HCT116 (cell line): ENCODE measurements at regions not wholly inside any gene's neighbourhood (a gene's known extent, or its start where the extent isn't known, plus 50 kb on each side); places are given as distances from the start of the nearest gene placed in this dataset.

Experiments used
- ATAC-seq: fragments of 200-7000 bp; cut with Tn5 transposase; 2 replicates; pipeline ENCODE4 v1.9.1; 2020; ENCODE audit warnings: mild to moderate bottlenecking, moderate library complexity
- BruUV-seq: library from RNA; stranded (reverse); fragments of 400-500 nt; replicated peaks from 2 replicates; lab custom pipeline; 2021; lab: Mats Ljungman, UMichigan
- CTCF ChIA-PET: fragments of 300-600 bp; sonication (Branson Sonifier 250); formaldehyde crosslinking; loops from one replicate; lab custom pipeline; 2021; ENCODE audit warnings: antibody characterized with exemption; lab: Charles Lee
- POLR2A ChIA-PET: fragments of 300-600, 350-600 bp; sonication (Branson Sonifier 250); formaldehyde crosslinking; loops from one replicate; lab custom pipeline; 2021; ENCODE audit warnings: antibody characterized with exemption; lab: Charles Lee
- RAD21 ChIA-PET, 2 experiments: fragments of 300-600 bp; sonication (Branson Sonifier 250); formaldehyde crosslinking; loops; one replicate each; lab custom pipeline; 2023; ENCODE audit warnings: low total read pairs in 2 of 2; ENCODE audit not compliant: uncharacterized antibody in 2 of 2, unreplicated experiment in 2 of 2, low non-redundant PET in 1 of 2; lab: Charles Lee
- DNase-seq: peaks from one replicate; pipeline ENCODE4 v3.0.0-alpha.2; 2010; ENCODE audit warnings: low read depth, low spot score
- H2AFZ ChIP-seq: fragments of 200-600 bp; shearing (Covaris generic), sonication (generic); 2 replicates; pipeline ENCODE4 v1.6.1; 2017; ENCODE audit warnings: low read depth, mixed run types, mixed read lengths, antibody characterized with exemption, low read length; ENCODE audit not compliant: poor library complexity, severe bottlenecking
- H3K27ac ChIP-seq: 2 replicates; pipeline ENCODE4 v1.5.1; 2012; ENCODE audit warnings: low read depth, low read length
- H3K27me3 ChIP-seq: fragments of 200-600 bp; sonication (generic); 2 replicates; pipeline ENCODE4 v1.6.1; 2016; ENCODE audit warnings: mixed run types, low read length, mixed read lengths; ENCODE audit not compliant: insufficient read depth
- H3K36me3 ChIP-seq, 2 experiments: fragments of 200-500 bp in 1 of 2; fragments of 200-600 bp in 1 of 2; sonication (Bioruptor generic) in 1 of 2; sonication (generic) in 1 of 2; 2 replicates each; pipeline versions ENCODE4 v1.5.1 to v1.6.1; 2014 to 2016; ENCODE audit warnings: low read length in 2 of 2, inconsistent platforms in 1 of 2, mixed read lengths in 1 of 2, mixed run types in 1 of 2; ENCODE audit not compliant: insufficient read depth in 2 of 2, control insufficient read depth in 1 of 2
- H3K4me1 ChIP-seq, 2 experiments: fragments of 200-600 bp in 1 of 2; sonication (generic) in 1 of 2; 2 replicates each; pipeline versions ENCODE4 v1.5.1 to v1.6.1; 2012 to 2017; ENCODE audit warnings: low read length in 2 of 2, inconsistent platforms in 1 of 2, mild to moderate bottlenecking in 1 of 2, mixed read lengths in 1 of 2, mixed run types in 1 of 2, moderate library complexity in 1 of 2; ENCODE audit not compliant: insufficient read depth in 2 of 2, control insufficient read depth in 1 of 2
- H3K4me2 ChIP-seq: fragments of 200-600 bp; sonication (generic); 2 replicates; pipeline ENCODE4 v1.6.1; 2017; ENCODE audit warnings: mixed run types, low read length, mixed read lengths
- H3K4me3 ChIP-seq, 2 experiments: fragments of 200-600 bp in 1 of 2; sonication (generic) in 1 of 2; replicated peaks in 1 of 2; 2 replicates each; pipeline ENCODE4 v1.5.1; 2011 to 2016; ENCODE audit warnings: low read length in 2 of 2, control low read depth in 1 of 2, low read depth in 1 of 2, mild to moderate bottlenecking in 1 of 2, mixed read lengths in 1 of 2, mixed run types in 1 of 2
- H3K79me2 ChIP-seq: fragments of 200-600 bp; sonication (generic); 2 replicates; pipeline ENCODE4 v1.6.1; 2017; ENCODE audit warnings: mild to moderate bottlenecking, mixed run types, low read length, moderate library complexity, mixed read lengths; ENCODE audit not compliant: insufficient read depth
- H3K9ac ChIP-seq: fragments of 200-600 bp; sonication (generic); 2 replicates; pipeline ENCODE4 v1.6.1; 2016; ENCODE audit warnings: low read length, mixed read lengths
- H3K9me2 ChIP-seq: fragments of 200-600 bp; sonication (generic), shearing (Covaris generic); 2 replicates; pipeline ENCODE4 v1.6.1; 2017; ENCODE audit warnings: mixed run types, mild to moderate bottlenecking, moderate library complexity; ENCODE audit not compliant: insufficient read depth
- H3K9me3 ChIP-seq, 2 experiments: fragments of 200-500 bp in 1 of 2; fragments of 200-600 bp in 1 of 2; sonication (Bioruptor generic) in 1 of 2; sonication (generic) in 1 of 2; 2 replicates each; pipeline ENCODE4 v1.6.1; 2014 to 2017; ENCODE audit warnings: low read length in 2 of 2, mixed read lengths in 2 of 2, inconsistent platforms in 1 of 2, low read depth in 1 of 2, mild to moderate bottlenecking in 1 of 2, mixed run types in 1 of 2, moderate library complexity in 1 of 2; ENCODE audit not compliant: control insufficient read depth in 1 of 2, insufficient read depth in 1 of 2
- H4K20me1 ChIP-seq: fragments of 200-600 bp; sonication (generic), shearing (Covaris generic); 2 replicates; pipeline ENCODE4 v1.6.1; 2017; ENCODE audit warnings: mixed run types, mild to moderate bottlenecking, moderate library complexity; ENCODE audit not compliant: insufficient read depth
- ATF3 ChIP-seq: IDR thresholded peaks from 2 replicates; pipeline ENCODE4 v1.6.1; 2012
- CEBPB ChIP-seq: IDR thresholded peaks from 2 replicates; pipeline ENCODE4 v1.6.1; 2012; ENCODE audit warnings: low read depth
- EGR1 ChIP-seq: IDR thresholded peaks from 2 replicates; pipeline ENCODE4 v1.6.1; 2012; ENCODE audit warnings: low read depth
- MAX ChIP-seq: IDR thresholded peaks from 2 replicates; pipeline ENCODE4 v1.6.1; 2012
- POLR2A ChIP-seq: IDR thresholded peaks from 2 replicates; pipeline ENCODE4 v1.7.0; 2011; ENCODE audit warnings: borderline replicate concordance; ENCODE audit not compliant: insufficient read depth, insufficient read length; ENCODE audit errors: extremely low read depth
- RAD21 ChIP-seq: IDR thresholded peaks from 2 replicates; pipeline ENCODE4 v1.6.1; 2012; ENCODE audit warnings: low read depth, mild to moderate bottlenecking
- YY1 ChIP-seq: IDR thresholded peaks from 2 replicates; pipeline ENCODE4 v1.6.1; 2011; ENCODE audit warnings: low read length, low read depth, moderate library complexity, mild to moderate bottlenecking; ENCODE audit not compliant: insufficient replicate concordance; ENCODE audit errors: extremely low read depth
- ZNF274 ChIP-seq: fragments of 200-500 bp; sonication (Bioruptor generic); IDR thresholded peaks from 2 replicates; pipeline ENCODE4 v1.6.1; 2014; ENCODE audit warnings: mild to moderate bottlenecking, low read depth, low read length, inconsistent platforms
- intact Hi-C: fragments of 100-400 bp; cut with micrococcal nuclease; formaldehyde crosslinking; loops from 2 replicates; pipeline ENCODE4 v1.10.0; 2022
- TF ChIP-seq, protein P1 (sequence below), 3 experiments: fragments of 200-600 bp in 1 of 3; sonication (generic) in 1 of 3; IDR thresholded peaks in 2 of 3; conservative IDR thresholded peaks in 1 of 3; 2 replicates each; pipeline ENCODE4 v1.5.1; 2012 to 2017; ENCODE audit warnings: low read depth in 2 of 3, low read length in 2 of 3, antibody characterized with exemption in 1 of 3, borderline replicate concordance in 1 of 3, control low read depth in 1 of 3, mild to moderate bottlenecking in 1 of 3, mixed read lengths in 1 of 3, mixed run types in 1 of 3, moderate library complexity in 1 of 3; ENCODE audit not compliant: insufficient read depth in 1 of 3

GRCh38 chr4:123125477-123125876, 203.1 kb upstream of the NUDT6 start:
- Histone ChIP-seq H3K9me2 (no peaks in the 10 kb centered on the region), H3K4me2 (no peak overlapping the region), H3K4me1 (no peaks in the 10 kb centered on the region), H3K4me3 (no peak overlapping the region), H3K36me3 (no peaks in the 10 kb centered on the region), H2AFZ (no peak overlapping the region), H3K9me3 (no peaks in the 10 kb centered on the region), H3K27me3 (no peaks in the 10 kb centered on the region), H3K9ac (no peak overlapping the region), H3K79me2 (no peaks in the 10 kb centered on the region), H3K27ac (no peak overlapping the region), H4K20me1 (no peaks in the 10 kb centered on the region)
- intact Hi-C loops: loop anchor here (5.0 to 10.0 kb wide), 2 partner anchors 259 to 1137 kb away; no protein-coding TSS in a partner anchor
- no peak for ATAC-seq
- ChIA-PET RAD21 (no interaction called here), POLR2A (no interaction called here), CTCF (no interaction called here)
- no peak for DNase-seq
- TF ChIP-seq, protein P1, sequence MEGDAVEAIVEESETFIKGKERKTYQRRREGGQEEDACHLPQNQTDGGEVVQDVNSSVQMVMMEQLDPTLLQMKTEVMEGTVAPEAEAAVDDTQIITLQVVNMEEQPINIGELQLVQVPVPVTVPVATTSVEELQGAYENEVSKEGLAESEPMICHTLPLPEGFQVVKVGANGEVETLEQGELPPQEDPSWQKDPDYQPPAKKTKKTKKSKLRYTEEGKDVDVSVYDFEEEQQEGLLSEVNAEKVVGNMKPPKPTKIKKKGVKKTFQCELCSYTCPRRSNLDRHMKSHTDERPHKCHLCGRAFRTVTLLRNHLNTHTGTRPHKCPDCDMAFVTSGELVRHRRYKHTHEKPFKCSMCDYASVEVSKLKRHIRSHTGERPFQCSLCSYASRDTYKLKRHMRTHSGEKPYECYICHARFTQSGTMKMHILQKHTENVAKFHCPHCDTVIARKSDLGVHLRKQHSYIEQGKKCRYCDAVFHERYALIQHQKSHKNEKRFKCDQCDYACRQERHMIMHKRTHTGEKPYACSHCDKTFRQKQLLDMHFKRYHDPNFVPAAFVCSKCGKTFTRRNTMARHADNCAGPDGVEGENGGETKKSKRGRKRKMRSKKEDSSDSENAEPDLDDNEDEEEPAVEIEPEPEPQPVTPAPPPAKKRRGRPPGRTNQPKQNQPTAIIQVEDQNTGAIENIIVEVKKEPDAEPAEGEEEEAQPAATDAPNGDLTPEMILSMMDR (IDR thresholded peaks at IDR 0.05 in 2 of 3, conservative IDR thresholded peaks at IDR 0.05 in 1 of 3; ENCODE audit: borderline replicate concordance in 1 of 3, insufficient read depth in 1 of 3, low read depth in 2 of 3, low read length in 2 of 3): no peak
- TF ChIP-seq POLR2A (no peak), EGR1 (no peak), MAX (no peak), ZNF274 (no peak), RAD21 (no peak), YY1 (no peak), ATF3 (no peak), CEBPB (no peak)
- BruUV-seq: no TSS peak
